ENCODE measurements at regions not wholly inside any gene's neighbourhood (a gene's known extent, or its start where the extent isn't known, plus 50 kb on each side); places are given as distances from the start of the nearest gene placed in this dataset.

- Histone ChIP-seq H3K36me3 (ENCODE audit: low read length) (no peaks in the 10 kb centered on the region), H3K9me3 (ENCODE audit: insufficient read depth, low read length) (no peaks in the 10 kb centered on the region), H3K4me3 (ENCODE audit: insufficient read depth, low read length, poor library complexity, severe bottlenecking) (no peak overlapping the region), H3K4me2 (ENCODE audit: low read depth, low read length, poor library complexity, severe bottlenecking) (no peak overlapping the region), H3K27ac (ENCODE audit: low read depth, low read length) (no peak overlapping the region), H3F3A (ENCODE audit: insufficient read depth) (no peaks in the 10 kb centered on the region), H3K27me3 (ENCODE audit: low read length) (peaks cover 4% of the 10 kb centered on the region; the same call in 1 of the 2 replicates), H3K79me2 (ENCODE audit: insufficient read depth, low read length) (no peaks in the 10 kb centered on the region), H2AFZ (ENCODE audit: low read depth, low read length, severe bottlenecking) (no peak overlapping the region), H3K9ac (ENCODE audit: low read length) (no peak overlapping the region), H3K9me2 (replicated peaks; ENCODE audit: insufficient read depth, low read length) (no peaks in the 10 kb centered on the region), H4K20me1 (ENCODE audit: low read depth, low read length) (no peaks in the 10 kb centered on the region)
- no peak for TF ChIP-seq CTCF (IDR thresholded peaks at IDR 0.05; ENCODE audit: insufficient read depth, low read length, poor library complexity, severe bottlenecking)
- no peak for TF ChIP-seq EZH2phosphoT487 (conservative IDR thresholded peaks at IDR 0.05; ENCODE audit: low read length)
These were observed 424.3 kb downstream of the KIF20B start for GRCh38 chr10:90125456-90126255.

GRCh38 chr10:90126256-90126595 is 424.8 kb downstream of the KIF20B start:
- Histone ChIP-seq H3K27me3 (ENCODE audit: low read length) (peaks cover 4% of the 10 kb centered on the region; the same call in 1 of the 2 replicates), H4K20me1 (ENCODE audit: low read depth, low read length) (no peaks in the 10 kb centered on the region), H3K4me2 (ENCODE audit: low read depth, low read length, poor library complexity, severe bottlenecking) (no peak overlapping the region), H3K4me3 (ENCODE audit: insufficient read depth, low read length, poor library complexity, severe bottlenecking) (no peak overlapping the region), H3K9me2 (replicated peaks; ENCODE audit: insufficient read depth, low read length) (no peaks in the 10 kb centered on the region), H3K27ac (ENCODE audit: low read depth, low read length) (no peak overlapping the region), H3K36me3 (ENCODE audit: low read length) (no peaks in the 10 kb centered on the region), H3K79me2 (ENCODE audit: insufficient read depth, low read length) (no peaks in the 10 kb centered on the region), H3F3A (ENCODE audit: insufficient read depth) (no peaks in the 10 kb centered on the region), H3K9me3 (ENCODE audit: insufficient read depth, low read length) (no peaks in the 10 kb centered on the region), H2AFZ (ENCODE audit: low read depth, low read length, severe bottlenecking) (no peak overlapping the region), H3K9ac (ENCODE audit: low read length) (no peak overlapping the region)
- TF ChIP-seq EZH2phosphoT487 (conservative IDR thresholded peaks at IDR 0.05; ENCODE audit: low read length) (no peak), CTCF (IDR thresholded peaks at IDR 0.05; ENCODE audit: insufficient read depth, low read length, poor library complexity, severe bottlenecking) (no peak)

- Histone ChIP-seq H3K9me3 (ENCODE audit: insufficient read depth, low read length) (0 out of 2 replicates have a peak, but pooled peaks cover 4% of the 10 kb centered on the region), H3K27me3 (ENCODE audit: low read length) (no peaks in the 10 kb centered on the region), H2AFZ (ENCODE audit: low read depth, low read length, severe bottlenecking) (no peak overlapping the region), H3K4me2 (ENCODE audit: low read depth, low read length, poor library complexity, severe bottlenecking) (no peak overlapping the region), H3F3A (ENCODE audit: insufficient read depth) (no peaks in the 10 kb centered on the region), H3K79me2 (ENCODE audit: insufficient read depth, low read length) (no peaks in the 10 kb centered on the region), H3K4me3 (ENCODE audit: insufficient read depth, low read length, poor library complexity, severe bottlenecking) (no peak overlapping the region), H3K27ac (ENCODE audit: low read depth, low read length) (no peak overlapping the region), H3K9me2 (replicated peaks; ENCODE audit: insufficient read depth, low read length) (no peaks in the 10 kb centered on the region), H3K36me3 (ENCODE audit: low read length) (no peaks in the 10 kb centered on the region), H4K20me1 (ENCODE audit: low read depth, low read length) (no peaks in the 10 kb centered on the region), H3K9ac (ENCODE audit: low read length) (no peak overlapping the region)
- TF ChIP-seq EZH2phosphoT487 (conservative IDR thresholded peaks at IDR 0.05; ENCODE audit: low read length): no peak
- no peak for TF ChIP-seq CTCF (IDR thresholded peaks at IDR 0.05; ENCODE audit: insufficient read depth, low read length, poor library complexity, severe bottlenecking)
These were observed 429.1 kb downstream of the KIF20B start for GRCh38 chr10:90130321-90131086.

All from SU-DHL-6 (cell line).